Mesothelial cell of epicardium (in vitro differentiated cells): ENCODE measurements at regions not wholly inside any gene's neighbourhood (a gene's known extent, or its start where the extent isn't known, plus 50 kb on each side); places are given as distances from the start of the nearest gene placed in this dataset.

Source experiments
- DNase-seq, 2 experiments: peaks; one replicate each; pipeline ENCODE4 v3.0.0; 2021; ENCODE audit warnings: low spot score in 2 of 2; ENCODE audit not compliant: unreplicated experiment in 2 of 2
- H3K27ac Mint-ChIP-seq: 2 replicates; pipeline ENCODE4 v1.8.0; 2021; ENCODE audit warnings: mixed read lengths
- H3K27me3 Mint-ChIP-seq: 2 replicates; pipeline ENCODE4 v1.8.0; 2021; ENCODE audit warnings: low read depth, mixed read lengths
- H3K36me3 Mint-ChIP-seq: 2 replicates; pipeline ENCODE4 v1.8.0; 2021; ENCODE audit warnings: mixed read lengths
- H3K4me1 Mint-ChIP-seq: 2 replicates; pipeline ENCODE4 v1.8.0; 2021; ENCODE audit warnings: mixed read lengths
- H3K4me3 Mint-ChIP-seq: 2 replicates; pipeline ENCODE4 v1.8.0; 2021; ENCODE audit warnings: mild to moderate bottlenecking, moderate library complexity, mixed read lengths
- H3K9me3 Mint-ChIP-seq: 2 replicates; pipeline ENCODE4 v1.8.0; 2021; ENCODE audit warnings: mixed read lengths
- TF ChIP-seq, protein P1 (sequence below): fragments of 200-600 bp; sonication (generic); IDR thresholded peaks from one replicate; pipeline ENCODE4 v1.5.0; 2021; ENCODE audit warnings: antibody characterized with exemption; ENCODE audit not compliant: unreplicated experiment

DNA sequence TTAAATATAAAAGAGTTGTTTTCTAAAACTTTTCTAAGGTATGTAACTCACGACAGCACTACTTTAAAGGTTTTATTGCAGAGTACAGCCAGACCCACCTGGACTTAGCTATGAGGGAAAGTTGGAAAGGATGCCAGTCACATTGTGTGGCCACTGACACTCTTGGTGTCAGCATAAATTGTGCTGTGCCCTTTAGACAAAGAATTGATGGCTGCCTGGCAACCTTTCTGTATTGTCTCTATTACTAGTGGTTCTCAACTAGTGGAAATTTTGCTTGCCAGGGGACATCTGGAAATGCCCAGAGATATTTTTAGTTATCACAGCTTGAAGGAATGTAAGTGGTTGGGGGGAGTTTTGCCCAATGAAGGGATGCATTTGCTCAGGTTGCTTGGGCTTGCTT lies 117.5 kb upstream of the APP start:
- Mint-ChIP-seq H3K4me1 (no peaks in the 10 kb centered on the region), H3K27me3 (no peaks in the 10 kb centered on the region), H3K9me3 (peaks cover 3% of the 10 kb centered on the region), H3K36me3 (no peaks in the 10 kb centered on the region), H3K4me3 (no peak overlapping the region), H3K27ac (no peak overlapping the region)
- no peak for DNase-seq
- TF ChIP-seq, protein P1, sequence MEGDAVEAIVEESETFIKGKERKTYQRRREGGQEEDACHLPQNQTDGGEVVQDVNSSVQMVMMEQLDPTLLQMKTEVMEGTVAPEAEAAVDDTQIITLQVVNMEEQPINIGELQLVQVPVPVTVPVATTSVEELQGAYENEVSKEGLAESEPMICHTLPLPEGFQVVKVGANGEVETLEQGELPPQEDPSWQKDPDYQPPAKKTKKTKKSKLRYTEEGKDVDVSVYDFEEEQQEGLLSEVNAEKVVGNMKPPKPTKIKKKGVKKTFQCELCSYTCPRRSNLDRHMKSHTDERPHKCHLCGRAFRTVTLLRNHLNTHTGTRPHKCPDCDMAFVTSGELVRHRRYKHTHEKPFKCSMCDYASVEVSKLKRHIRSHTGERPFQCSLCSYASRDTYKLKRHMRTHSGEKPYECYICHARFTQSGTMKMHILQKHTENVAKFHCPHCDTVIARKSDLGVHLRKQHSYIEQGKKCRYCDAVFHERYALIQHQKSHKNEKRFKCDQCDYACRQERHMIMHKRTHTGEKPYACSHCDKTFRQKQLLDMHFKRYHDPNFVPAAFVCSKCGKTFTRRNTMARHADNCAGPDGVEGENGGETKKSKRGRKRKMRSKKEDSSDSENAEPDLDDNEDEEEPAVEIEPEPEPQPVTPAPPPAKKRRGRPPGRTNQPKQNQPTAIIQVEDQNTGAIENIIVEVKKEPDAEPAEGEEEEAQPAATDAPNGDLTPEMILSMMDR: no peak

- no peak for DNase-seq
- TF ChIP-seq, protein P1: no peak
- H3K27ac Mint-ChIP-seq: no peak overlapping the region
- H3K4me1 Mint-ChIP-seq: peaks cover 6% of the 10 kb centered on the region
- no peaks in the 10 kb centered on the region for H3K27me3 Mint-ChIP-seq
- H3K9me3 Mint-ChIP-seq: no peaks in the 10 kb centered on the region
- no peak overlapping the region for H3K4me3 Mint-ChIP-seq
- no peaks in the 10 kb centered on the region for H3K36me3 Mint-ChIP-seq
These were observed 114.0 kb upstream of the APP start for GRCh38 chr21:26284531-26284930.

DNA sequence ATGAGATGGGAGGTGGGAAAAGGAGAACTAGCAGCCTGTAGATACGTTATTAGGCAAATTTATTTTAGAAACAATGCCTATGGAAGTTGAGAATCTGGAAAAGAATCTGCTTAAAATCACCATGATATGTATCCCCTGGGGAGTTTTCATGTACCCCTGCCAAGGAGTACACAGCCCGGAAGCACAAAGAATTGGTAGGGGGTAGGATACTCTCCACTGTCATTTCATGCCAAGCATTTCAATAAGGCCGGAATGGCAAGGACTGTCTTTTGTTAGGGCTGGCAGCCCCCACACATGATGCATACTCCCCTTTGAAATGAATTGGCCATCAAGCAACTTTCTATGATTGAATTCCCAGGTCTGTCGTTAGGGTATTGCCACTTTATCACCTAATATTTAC lies 111.5 kb upstream of the APP start:
- peaks cover 7% of the 10 kb centered on the region for H3K9me3 Mint-ChIP-seq
- DNase-seq: no peak
- no peaks in the 10 kb centered on the region for H3K36me3 Mint-ChIP-seq
- H3K27ac Mint-ChIP-seq: no peak overlapping the region
- H3K4me3 Mint-ChIP-seq: no peak overlapping the region
- TF ChIP-seq, protein P1: no peak
- no peaks in the 10 kb centered on the region for H3K27me3 Mint-ChIP-seq
- H3K4me1 Mint-ChIP-seq: peaks cover 6% of the 10 kb centered on the region

- H3K4me3 Mint-ChIP-seq: no peak overlapping the region
- no peak for DNase-seq
- peaks cover 12% of the 10 kb centered on the region for H3K9me3 Mint-ChIP-seq
- no peaks in the 10 kb centered on the region for H3K36me3 Mint-ChIP-seq
- no peaks in the 10 kb centered on the region for H3K27me3 Mint-ChIP-seq
- H3K4me1 Mint-ChIP-seq: peaks cover 6% of the 10 kb centered on the region
- no peak overlapping the region for H3K27ac Mint-ChIP-seq
- TF ChIP-seq, protein P1: no peak
These were observed 110.9 kb upstream of the APP start for GRCh38 chr21:26281506-26281905.

DNA sequence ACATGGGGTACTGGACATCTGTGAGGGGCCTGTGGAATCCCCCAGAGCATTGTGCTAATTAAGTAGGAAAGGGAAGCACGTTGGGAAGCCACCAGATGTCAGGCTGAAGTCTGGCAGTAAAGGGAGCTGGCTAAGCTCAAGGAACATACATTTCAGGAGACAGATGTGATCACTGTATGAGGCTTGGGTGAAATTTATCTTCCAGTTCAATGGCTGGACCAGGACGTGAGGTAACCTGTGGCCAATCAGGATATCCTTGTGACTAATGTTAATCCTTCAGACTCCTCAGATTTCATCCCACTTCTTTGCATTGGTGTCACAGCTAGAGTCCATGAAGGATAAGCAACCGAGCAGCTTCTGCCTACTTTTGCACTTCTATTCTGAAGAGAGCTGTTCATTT lies 110.2 kb upstream of the APP start:
- TF ChIP-seq, protein P1: no peak
- H3K27me3 Mint-ChIP-seq: no peaks in the 10 kb centered on the region
- DNase-seq: no peak
- no peaks in the 10 kb centered on the region for H3K36me3 Mint-ChIP-seq
- peaks cover 19% of the 10 kb centered on the region for H3K9me3 Mint-ChIP-seq
- peaks cover 6% of the 10 kb centered on the region for H3K4me1 Mint-ChIP-seq
- no peak overlapping the region for H3K27ac Mint-ChIP-seq
- H3K4me3 Mint-ChIP-seq: no peak overlapping the region

- Mint-ChIP-seq H3K36me3 (no peaks in the 10 kb centered on the region), H3K27me3 (no peaks in the 10 kb centered on the region), H3K4me3 (no peak overlapping the region), H3K9me3 (peaks cover 26% of the 10 kb centered on the region), H3K27ac (no peak overlapping the region), H3K4me1 (peaks cover 6% of the 10 kb centered on the region)
- TF ChIP-seq, protein P1: no peak
- no peak for DNase-seq
These were observed 109.6 kb upstream of the APP start for GRCh38 chr21:26280148-26280547.
